ENCODE measurements at regions not wholly inside any gene's neighbourhood (a gene's known extent, or its start where the extent isn't known, plus 50 kb on each side); places are given as distances from the start of the nearest gene placed in this dataset.
"Not testable (repeated sequence)": the region's sequence is repeated elsewhere in the genome, so short reads cannot be mapped to it uniquely, and the experiment has no call there.

GRCh38 chr12:90683871-90684270, 271.1 kb downstream of the CCER1 start:
- no peak for DNase-seq

GRCh38 chr12:90682398-90682797, 272.6 kb downstream of the CCER1 start:
- DNase-seq = no peak

GRCh38 chr12:90679674-90680073, 275.3 kb downstream of the CCER1 start:
- DNase-seq = no peak

- no peak for DNase-seq
Observed at GRCh38 chr12:90677552-90677951, 277.4 kb downstream of the CCER1 start.

GRCh38 chr12:90677055-90677454, 277.9 kb downstream of the CCER1 start:
- DNase-seq = no peak

GRCh38 chr12:90675106-90675505, 279.9 kb downstream of the CCER1 start:
- DNase-seq = no peak

- no peak for DNase-seq
Observed at GRCh38 chr12:90672081-90672480, 282.9 kb downstream of the CCER1 start.

- DNase-seq = not testable (repeated sequence)
Observed at GRCh38 chr12:90663949-90664348, 291.0 kb downstream of the CCER1 start.

- DNase-seq = no peak
Observed at GRCh38 chr12:90659060-90659459, 295.9 kb downstream of the CCER1 start.

GRCh38 chr12:90653040-90653439, 301.9 kb downstream of the CCER1 start:
- no peak for DNase-seq

GRCh38 chr12:90652280-90652679, 302.7 kb downstream of the CCER1 start:
- no peak for DNase-seq

- no peak for DNase-seq
Observed at GRCh38 chr12:90645181-90645580, 309.8 kb downstream of the CCER1 start.

- no peak for DNase-seq
Observed at GRCh38 chr12:90631591-90632212, 323.3 kb downstream of the CCER1 start.

GRCh38 chr12:90630006-90630405, 325.0 kb downstream of the CCER1 start:
- DNase-seq = no peak

- DNase-seq = no peak
Observed at GRCh38 chr12:90628213-90628612, 326.8 kb downstream of the CCER1 start.

GRCh38 chr12:90627180-90627896, 327.6 kb downstream of the CCER1 start:
- no peak for DNase-seq

- DNase-seq = no peak
Observed at GRCh38 chr12:90622431-90622830, 332.5 kb downstream of the CCER1 start.

- DNase-seq = no peak
Observed at GRCh38 chr12:90621927-90622326, 333.0 kb downstream of the CCER1 start.

- DNase-seq = no peak
Observed at GRCh38 chr12:90619943-90620342, 335.0 kb downstream of the CCER1 start.

- no peak for DNase-seq
Observed at GRCh38 chr12:90618586-90618985, 336.4 kb downstream of the CCER1 start.

GRCh38 chr12:90611891-90612290, 343.1 kb downstream of the CCER1 start:
- no peak for DNase-seq

- no peak for DNase-seq
Observed at GRCh38 chr12:90611048-90611447, 343.9 kb downstream of the CCER1 start.

- no peak for DNase-seq
Observed at GRCh38 chr12:90593596-90594295, 361.2 kb downstream of the CCER1 start.

- DNase-seq = no peak
Observed at GRCh38 chr12:90589956-90590355, 365.0 kb downstream of the CCER1 start.
